Chondrocyte (in vitro differentiated cells): ENCODE measurements at regions not wholly inside any gene's neighbourhood (a gene's known extent, or its start where the extent isn't known, plus 50 kb on each side); places are given as distances from the start of the nearest gene placed in this dataset.

Source experiments
- DNase-seq: peaks from one replicate; pipeline ENCODE4 v3.0.0; 2021; ENCODE audit warnings: mixed read lengths, low spot score
- H3K27ac Mint-ChIP-seq: one replicate; pipeline ENCODE4 v1.8.0; 2021; ENCODE audit warnings: mild to moderate bottlenecking, moderate library complexity, mixed read lengths; ENCODE audit not compliant: unreplicated experiment
- H3K27me3 Mint-ChIP-seq: 2 replicates; pipeline ENCODE4 v1.8.0; 2021; ENCODE audit warnings: low read depth, mixed read lengths
- H3K36me3 Mint-ChIP-seq: 2 replicates; pipeline ENCODE4 v1.8.0; 2021; ENCODE audit warnings: low read depth, mixed read lengths
- H3K4me1 Mint-ChIP-seq: 2 replicates; pipeline ENCODE4 v1.8.0; 2021; ENCODE audit warnings: low read depth, mild to moderate bottlenecking, mixed read lengths
- H3K4me3 Mint-ChIP-seq: one replicate; pipeline ENCODE4 v1.8.0; 2021; ENCODE audit warnings: mild to moderate bottlenecking, moderate library complexity, mixed read lengths; ENCODE audit not compliant: unreplicated experiment
- H3K9me3 Mint-ChIP-seq: 2 replicates; pipeline ENCODE4 v1.8.0; 2021; ENCODE audit warnings: low read depth, mixed read lengths
- TF ChIP-seq, protein P1 (sequence below): fragments of 200-600 bp; sonication (generic); IDR thresholded peaks from 2 replicates; pipeline ENCODE4 v1.5.0; 2021; ENCODE audit warnings: antibody characterized with exemption, mild to moderate bottlenecking, moderate library complexity

DNA sequence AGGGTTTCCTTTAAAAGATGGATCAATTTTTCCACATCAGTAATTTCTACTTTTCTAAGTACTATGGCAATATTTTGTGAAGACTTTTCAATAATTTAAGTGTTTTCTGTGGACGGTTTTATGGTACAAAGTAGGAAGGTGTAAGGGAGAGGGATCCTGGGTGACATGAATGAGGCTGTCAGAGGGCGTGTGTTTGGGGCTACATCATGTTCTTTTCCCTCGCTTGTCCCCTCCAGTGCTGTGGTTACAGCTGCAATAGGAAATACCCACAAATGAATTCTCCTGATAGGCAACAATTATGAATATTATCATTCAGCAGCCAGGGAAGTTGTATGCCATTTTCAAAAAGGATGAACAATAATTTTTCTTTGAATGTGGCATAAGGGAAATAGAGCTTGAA, 83.8 kb downstream of the CAVIN4 start:
- no peaks in the 10 kb centered on the region for H3K36me3 Mint-ChIP-seq
- H3K4me1 Mint-ChIP-seq, result no peaks in the 10 kb centered on the region
- no peak for DNase-seq
- TF ChIP-seq, protein P1, sequence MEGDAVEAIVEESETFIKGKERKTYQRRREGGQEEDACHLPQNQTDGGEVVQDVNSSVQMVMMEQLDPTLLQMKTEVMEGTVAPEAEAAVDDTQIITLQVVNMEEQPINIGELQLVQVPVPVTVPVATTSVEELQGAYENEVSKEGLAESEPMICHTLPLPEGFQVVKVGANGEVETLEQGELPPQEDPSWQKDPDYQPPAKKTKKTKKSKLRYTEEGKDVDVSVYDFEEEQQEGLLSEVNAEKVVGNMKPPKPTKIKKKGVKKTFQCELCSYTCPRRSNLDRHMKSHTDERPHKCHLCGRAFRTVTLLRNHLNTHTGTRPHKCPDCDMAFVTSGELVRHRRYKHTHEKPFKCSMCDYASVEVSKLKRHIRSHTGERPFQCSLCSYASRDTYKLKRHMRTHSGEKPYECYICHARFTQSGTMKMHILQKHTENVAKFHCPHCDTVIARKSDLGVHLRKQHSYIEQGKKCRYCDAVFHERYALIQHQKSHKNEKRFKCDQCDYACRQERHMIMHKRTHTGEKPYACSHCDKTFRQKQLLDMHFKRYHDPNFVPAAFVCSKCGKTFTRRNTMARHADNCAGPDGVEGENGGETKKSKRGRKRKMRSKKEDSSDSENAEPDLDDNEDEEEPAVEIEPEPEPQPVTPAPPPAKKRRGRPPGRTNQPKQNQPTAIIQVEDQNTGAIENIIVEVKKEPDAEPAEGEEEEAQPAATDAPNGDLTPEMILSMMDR, result no peak
- H3K4me3 Mint-ChIP-seq, result no peak overlapping the region
- no peak overlapping the region for H3K27ac Mint-ChIP-seq
- H3K9me3 Mint-ChIP-seq, result peaks cover 9% of the 10 kb centered on the region
- no peaks in the 10 kb centered on the region for H3K27me3 Mint-ChIP-seq

DNA sequence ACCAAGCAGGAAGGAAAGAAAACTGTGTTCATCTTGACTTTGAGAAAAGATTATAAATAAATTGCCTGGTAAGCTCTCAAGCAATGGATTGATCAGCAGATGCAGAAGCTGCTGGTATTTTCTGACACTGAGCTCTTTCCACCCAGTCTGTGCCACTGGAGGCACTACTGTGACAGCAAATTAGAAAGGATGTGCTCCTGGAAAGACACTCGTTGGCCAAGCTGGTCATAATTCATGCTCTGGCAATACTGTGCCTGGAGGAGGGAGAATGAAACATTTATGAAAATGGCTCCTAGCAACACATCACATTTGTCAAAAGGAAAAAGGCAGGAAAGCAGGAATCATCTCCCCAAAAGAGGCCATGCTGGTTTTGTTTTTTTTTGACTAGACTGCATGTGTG, 84.2 kb downstream of the CAVIN4 start:
- H3K4me3 Mint-ChIP-seq, result no peak overlapping the region
- TF ChIP-seq, protein P1, result no peak
- no peaks in the 10 kb centered on the region for H3K27me3 Mint-ChIP-seq
- no peaks in the 10 kb centered on the region for H3K4me1 Mint-ChIP-seq
- no peak overlapping the region for H3K27ac Mint-ChIP-seq
- H3K36me3 Mint-ChIP-seq, result no peaks in the 10 kb centered on the region
- H3K9me3 Mint-ChIP-seq, result peaks cover 9% of the 10 kb centered on the region
- DNase-seq, result no peak

DNA sequence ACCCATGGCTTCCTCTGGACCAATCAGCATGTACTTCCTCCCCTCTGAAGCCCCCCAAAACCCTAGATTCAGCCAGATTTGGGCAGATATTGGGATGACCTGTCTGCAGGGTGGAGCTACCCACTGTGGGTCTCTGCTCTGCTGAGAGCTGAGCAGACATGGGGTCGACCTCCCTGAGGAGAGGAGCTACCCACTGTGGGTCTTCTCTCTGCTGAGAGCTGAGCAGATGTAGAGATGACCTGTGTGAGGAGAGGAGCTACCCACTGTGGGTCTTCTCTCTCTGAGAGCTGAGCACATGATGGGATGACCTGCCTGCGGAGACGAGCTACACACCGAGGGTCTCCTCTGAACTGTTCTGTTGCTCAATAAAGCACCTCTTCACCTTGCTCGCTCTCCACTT, 89.6 kb downstream of the CAVIN4 start:
- peaks cover 9% of the 10 kb centered on the region for H3K9me3 Mint-ChIP-seq
- TF ChIP-seq, protein P1, result no peak
- no peak overlapping the region for H3K27ac Mint-ChIP-seq
- DNase-seq, result no peak
- no peaks in the 10 kb centered on the region for H3K36me3 Mint-ChIP-seq
- no peak overlapping the region for H3K4me3 Mint-ChIP-seq
- H3K27me3 Mint-ChIP-seq, result peaks cover 10% of the 10 kb centered on the region
- no peaks in the 10 kb centered on the region for H3K4me1 Mint-ChIP-seq

DNA sequence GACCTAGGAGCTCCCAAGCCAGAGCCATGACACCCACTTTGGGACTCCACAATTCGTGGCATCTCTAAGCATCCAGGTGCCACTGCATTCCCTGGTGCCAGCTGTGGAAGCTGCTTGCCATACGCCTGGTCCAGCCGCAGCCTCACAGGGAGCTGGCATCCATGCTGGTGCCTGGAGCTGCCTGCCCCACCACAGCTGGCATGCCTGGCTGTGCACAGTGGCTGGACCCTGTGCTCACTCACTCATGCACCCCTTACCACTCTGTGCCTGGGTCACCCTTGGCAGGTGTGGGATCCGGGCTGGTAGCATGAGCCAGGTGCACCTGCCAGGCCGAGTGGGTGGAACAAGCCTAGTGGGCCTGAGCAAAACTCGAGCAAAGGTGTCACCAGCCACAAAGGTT, 90.1 kb downstream of the CAVIN4 start:
- H3K27ac Mint-ChIP-seq, result no peak overlapping the region
- H3K9me3 Mint-ChIP-seq, result peaks cover 9% of the 10 kb centered on the region
- DNase-seq, result no peak
- no peaks in the 10 kb centered on the region for H3K36me3 Mint-ChIP-seq
- H3K4me1 Mint-ChIP-seq, result no peaks in the 10 kb centered on the region
- TF ChIP-seq, protein P1, result no peak
- H3K4me3 Mint-ChIP-seq, result no peak overlapping the region
- H3K27me3 Mint-ChIP-seq, result peaks cover 10% of the 10 kb centered on the region

DNA sequence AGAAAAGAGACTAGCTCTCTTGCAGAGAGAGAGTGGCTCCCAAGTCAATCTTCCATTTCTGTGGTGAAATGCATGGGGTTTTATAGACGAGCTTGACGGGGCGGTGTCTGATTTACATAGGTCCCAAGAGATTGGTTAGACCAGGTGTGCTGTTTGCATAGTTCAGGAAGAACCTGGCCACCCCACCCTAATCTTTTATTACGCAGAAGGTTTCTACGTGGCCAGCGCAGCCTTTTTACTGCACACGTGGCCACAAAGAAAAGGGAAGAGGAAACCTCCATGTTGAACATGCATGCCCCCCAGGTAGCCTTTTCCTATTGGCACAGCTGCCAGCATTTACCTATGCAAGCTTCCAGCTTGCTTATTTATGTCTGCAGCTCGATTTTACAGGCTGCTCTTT, 92.1 kb downstream of the CAVIN4 start:
- no peak overlapping the region for H3K27ac Mint-ChIP-seq
- H3K4me1 Mint-ChIP-seq, result no peaks in the 10 kb centered on the region
- TF ChIP-seq, protein P1, result no peak
- no peak for DNase-seq
- no peaks in the 10 kb centered on the region for H3K36me3 Mint-ChIP-seq
- peaks cover 9% of the 10 kb centered on the region for H3K9me3 Mint-ChIP-seq
- peaks cover 14% of the 10 kb centered on the region for H3K27me3 Mint-ChIP-seq
- H3K4me3 Mint-ChIP-seq, result no peak overlapping the region
